Activated CD8-positive, alpha-beta T cell treated with anti-CD3 and anti-CD28 coated beads for 36 hours (primary cell): ENCODE measurements at regions not wholly inside any gene's neighbourhood (a gene's known extent, or its start where the extent isn't known, plus 50 kb on each side); places are given as distances from the start of the nearest gene placed in this dataset.
A peak's percentile ranks its signal among the peaks of the same experiment; 100 is the strongest.

Source experiments
- ATAC-seq: fragments of 200-7000 bp; cut with Tn5 transposase; one replicate; pipeline ENCODE4 v1.10.0; 2021; ENCODE audit warnings: mild to moderate bottlenecking, moderate library complexity
- CTCF ChIA-PET: fragments of 350-600 bp; sonication (Branson Sonifier 250); formaldehyde crosslinking; loops from one replicate; lab custom pipeline; 2021; ENCODE audit warnings: antibody characterized with exemption; lab: Charles Lee
- POLR2A ChIA-PET: fragments of 350-600 bp; sonication (Branson Sonifier 250); formaldehyde crosslinking; loops from one replicate; lab custom pipeline; 2021; ENCODE audit warnings: antibody characterized with exemption; lab: Charles Lee
- DNase-seq: peaks from one replicate; pipeline ENCODE4 v3.0.0-alpha.2; 2020
- H3K27ac Mint-ChIP-seq: one replicate; pipeline ENCODE4 v1.8.0; 2021; ENCODE audit warnings: mild to moderate bottlenecking, mixed read lengths
- H3K27me3 Mint-ChIP-seq: one replicate; pipeline ENCODE4 v1.8.0; 2021; ENCODE audit warnings: mixed read lengths
- H3K36me3 Mint-ChIP-seq: one replicate; pipeline ENCODE4 v1.8.0; 2021; ENCODE audit warnings: low read depth, mixed read lengths
- H3K4me1 Mint-ChIP-seq: one replicate; pipeline ENCODE4 v1.8.0; 2021; ENCODE audit warnings: low read depth, mixed read lengths
- H3K4me3 Mint-ChIP-seq: one replicate; pipeline ENCODE4 v1.8.0; 2021; ENCODE audit warnings: mild to moderate bottlenecking, moderate library complexity, mixed read lengths
- H3K9me3 Mint-ChIP-seq: one replicate; pipeline ENCODE4 v1.8.0; 2021; ENCODE audit warnings: mixed read lengths
- intact Hi-C: fragments of 100-400 bp; cut with micrococcal nuclease; formaldehyde crosslinking; loops from one replicate; pipeline ENCODE4 v1.10.0; 2022
- TF ChIP-seq, protein P1 (sequence below): fragments of 200-600 bp; IDR thresholded peaks from one replicate; pipeline ENCODE4 v1.8.0; 2022; ENCODE audit warnings: antibody characterized with exemption, mild to moderate bottlenecking

DNA sequence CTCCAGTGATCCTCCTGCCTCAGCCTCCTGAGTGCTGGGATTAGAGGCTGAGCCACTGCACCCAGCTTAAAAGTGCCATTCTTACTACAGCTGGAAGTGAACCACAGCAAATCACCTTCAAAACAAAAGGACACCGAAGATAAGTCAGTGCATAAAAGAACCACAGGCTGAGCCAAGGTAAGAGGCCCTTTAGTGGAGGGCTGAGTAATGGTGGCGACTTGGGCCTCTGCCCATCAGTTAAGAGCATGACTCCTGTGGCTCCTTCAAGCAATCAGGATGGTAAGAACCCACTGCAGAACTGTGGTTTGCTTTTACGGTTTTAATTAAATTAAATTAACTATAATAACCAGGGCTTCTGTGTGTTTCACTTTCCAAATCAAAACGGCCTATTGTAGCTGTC, 75.1 kb downstream of the CTAGE1 start:
- CTCF ChIA-PET: interaction anchor here (0.6 to 1.1 kb wide), 2 partner anchors 168 to 889 kb away, joined by 3 to 5 read pairs; no protein-coding TSS in a partner anchor
- TF ChIP-seq, protein P1, sequence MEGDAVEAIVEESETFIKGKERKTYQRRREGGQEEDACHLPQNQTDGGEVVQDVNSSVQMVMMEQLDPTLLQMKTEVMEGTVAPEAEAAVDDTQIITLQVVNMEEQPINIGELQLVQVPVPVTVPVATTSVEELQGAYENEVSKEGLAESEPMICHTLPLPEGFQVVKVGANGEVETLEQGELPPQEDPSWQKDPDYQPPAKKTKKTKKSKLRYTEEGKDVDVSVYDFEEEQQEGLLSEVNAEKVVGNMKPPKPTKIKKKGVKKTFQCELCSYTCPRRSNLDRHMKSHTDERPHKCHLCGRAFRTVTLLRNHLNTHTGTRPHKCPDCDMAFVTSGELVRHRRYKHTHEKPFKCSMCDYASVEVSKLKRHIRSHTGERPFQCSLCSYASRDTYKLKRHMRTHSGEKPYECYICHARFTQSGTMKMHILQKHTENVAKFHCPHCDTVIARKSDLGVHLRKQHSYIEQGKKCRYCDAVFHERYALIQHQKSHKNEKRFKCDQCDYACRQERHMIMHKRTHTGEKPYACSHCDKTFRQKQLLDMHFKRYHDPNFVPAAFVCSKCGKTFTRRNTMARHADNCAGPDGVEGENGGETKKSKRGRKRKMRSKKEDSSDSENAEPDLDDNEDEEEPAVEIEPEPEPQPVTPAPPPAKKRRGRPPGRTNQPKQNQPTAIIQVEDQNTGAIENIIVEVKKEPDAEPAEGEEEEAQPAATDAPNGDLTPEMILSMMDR: no peak
- Mint-ChIP-seq H3K36me3 (no peaks in the 10 kb centered on the region), H3K27me3 (peaks cover 7% of the 10 kb centered on the region), H3K27ac (peak overlapping the region; percentile 89), H3K4me1 (peaks cover 72% of the 10 kb centered on the region), H3K4me3 (peak overlapping the region; percentile 53), H3K9me3 (no peaks in the 10 kb centered on the region)
- intact Hi-C loops: loop anchor here (10.0 kb wide), 1 partner anchor 168 kb away; no protein-coding TSS in a partner anchor
- DNase-seq (peak; percentile 65), ATAC-seq (peak; percentile 44)
- POLR2A ChIA-PET: interaction anchor here (1.0 kb wide), 1 partner anchor 14 kb away, joined by 4 read pairs; no protein-coding TSS in a partner anchor

DNA sequence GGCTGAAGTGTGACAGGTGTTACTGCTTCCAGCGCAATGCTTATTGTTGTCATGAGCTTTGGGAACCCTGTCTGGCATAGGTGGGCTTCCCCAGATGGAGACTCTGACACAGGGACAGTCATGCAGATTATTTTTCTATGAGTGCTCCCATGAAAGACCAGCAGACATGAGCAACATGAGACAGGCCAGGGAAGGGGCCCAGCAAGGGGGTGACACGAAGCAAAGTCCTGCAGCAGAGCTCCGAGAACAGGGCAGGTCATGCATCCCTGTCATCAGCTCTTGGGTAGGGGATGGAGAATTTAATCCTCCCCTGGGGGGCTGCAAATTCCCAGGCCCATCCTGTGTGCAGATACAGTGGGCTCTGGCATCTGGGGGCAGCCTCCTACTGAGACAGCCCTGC, 77.4 kb downstream of the CTAGE1 start:
- peaks cover 67% of the 10 kb centered on the region for H3K4me1 Mint-ChIP-seq
- intact Hi-C loops: loop anchor here (10.0 kb wide), 1 partner anchor 166 kb away; no protein-coding TSS in a partner anchor
- DNase-seq (no peak), ATAC-seq (no peak)
- H3K27ac Mint-ChIP-seq: no peak overlapping the region
- H3K9me3 Mint-ChIP-seq: no peaks in the 10 kb centered on the region
- ChIA-PET POLR2A (no interaction called here), CTCF (no interaction called here)
- H3K4me3 Mint-ChIP-seq: no peak overlapping the region
- TF ChIP-seq, protein P1: no peak
- no peaks in the 10 kb centered on the region for H3K36me3 Mint-ChIP-seq
- H3K27me3 Mint-ChIP-seq: no peaks in the 10 kb centered on the region

DNA sequence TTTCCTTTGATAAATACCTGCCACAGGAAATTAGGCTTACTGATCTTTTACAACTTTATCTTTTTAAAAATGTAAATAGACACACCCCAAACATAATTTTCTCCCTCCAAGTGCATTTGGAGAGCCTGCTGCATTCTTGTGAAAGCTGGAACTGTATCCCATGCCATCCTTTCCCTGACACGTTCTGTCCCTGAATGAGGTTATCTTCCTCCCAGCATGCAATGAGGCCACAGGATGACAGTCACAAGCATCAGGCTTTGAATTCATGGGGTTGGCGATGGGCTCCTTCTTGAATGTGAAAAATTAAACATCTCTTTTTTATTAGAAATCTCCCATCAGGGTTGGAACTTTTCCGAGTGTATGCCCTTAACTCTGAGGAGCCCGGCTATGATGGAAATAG, 77.8 kb downstream of the CTAGE1 start:
- H3K4me1 Mint-ChIP-seq: peaks cover 65% of the 10 kb centered on the region
- no peak overlapping the region for H3K4me3 Mint-ChIP-seq
- H3K27ac Mint-ChIP-seq: no peak overlapping the region
- H3K36me3 Mint-ChIP-seq: no peaks in the 10 kb centered on the region
- intact Hi-C loops: loop anchor here (10.0 kb wide), 1 partner anchor 165 kb away; no protein-coding TSS in a partner anchor
- H3K27me3 Mint-ChIP-seq: no peaks in the 10 kb centered on the region
- POLR2A ChIA-PET: no interaction called here
- TF ChIP-seq, protein P1: no peak
- no peaks in the 10 kb centered on the region for H3K9me3 Mint-ChIP-seq
- CTCF ChIA-PET: no interaction called here
- DNase-seq (no peak), ATAC-seq (no peak)

DNA sequence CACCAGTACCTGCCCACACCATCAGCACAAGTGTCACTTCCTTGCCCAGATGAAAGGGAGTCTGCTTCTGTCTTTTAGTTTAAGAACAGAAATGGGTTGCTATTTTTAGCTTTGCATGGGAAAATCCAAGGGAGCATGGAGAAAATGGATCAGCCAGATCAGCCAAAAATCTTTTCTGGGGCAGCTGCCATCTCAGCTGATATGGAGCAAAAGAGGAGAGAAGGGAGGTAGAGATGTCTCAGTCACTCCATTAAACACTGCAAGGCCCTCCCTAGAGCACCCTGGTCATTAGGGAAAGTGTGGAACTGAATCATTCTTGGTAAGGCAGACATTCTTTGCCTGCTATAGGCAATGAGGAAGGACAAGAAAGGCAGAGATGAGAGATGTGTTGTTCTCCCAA, 79.9 kb downstream of the CTAGE1 start:
- TF ChIP-seq, protein P1: no peak
- Mint-ChIP-seq H3K9me3 (no peaks in the 10 kb centered on the region), H3K27me3 (no peaks in the 10 kb centered on the region), H3K36me3 (no peaks in the 10 kb centered on the region), H3K27ac (no peak overlapping the region), H3K4me3 (no peak overlapping the region), H3K4me1 (peaks cover 48% of the 10 kb centered on the region)
- no peak for DNase-seq
- ChIA-PET POLR2A (no interaction called here), CTCF (no interaction called here)
- ATAC-seq: no peak
- intact Hi-C loops: no loop called here

DNA sequence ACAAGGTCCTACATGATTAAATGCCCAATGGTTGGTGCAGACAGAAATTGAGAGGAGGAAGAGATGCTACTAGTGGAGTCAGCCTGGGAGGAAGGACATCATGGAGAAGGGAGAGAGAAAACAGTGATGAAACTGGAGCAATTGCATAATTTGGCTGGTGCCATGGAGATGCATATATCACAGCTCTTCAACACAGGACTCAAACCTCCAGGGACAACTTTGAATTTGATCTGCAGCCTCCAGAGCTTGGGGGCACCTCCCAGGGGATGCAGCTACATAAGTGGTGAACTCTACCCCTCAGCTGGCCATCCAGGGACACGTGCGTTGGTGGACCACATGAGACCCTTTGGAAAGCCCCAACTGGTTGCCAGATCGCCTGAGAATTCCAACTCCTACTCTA, 80.4 kb downstream of the CTAGE1 start:
- CTCF ChIA-PET: no interaction called here
- no peaks in the 10 kb centered on the region for H3K36me3 Mint-ChIP-seq
- no peak for DNase-seq
- peaks cover 46% of the 10 kb centered on the region for H3K4me1 Mint-ChIP-seq
- no peak overlapping the region for H3K27ac Mint-ChIP-seq
- ATAC-seq: no peak
- POLR2A ChIA-PET: no interaction called here
- intact Hi-C loops: no loop called here
- H3K9me3 Mint-ChIP-seq: no peaks in the 10 kb centered on the region
- TF ChIP-seq, protein P1: no peak
- H3K4me3 Mint-ChIP-seq: no peak overlapping the region
- H3K27me3 Mint-ChIP-seq: no peaks in the 10 kb centered on the region
